IPS DF 19.7 (cell line): ENCODE measurements at regions not wholly inside any gene's neighbourhood (a gene's known extent, or its start where the extent isn't known, plus 50 kb on each side); places are given as distances from the start of the nearest gene placed in this dataset.
"Not testable (repeated sequence)": the region's sequence is repeated elsewhere in the genome, so short reads cannot be mapped to it uniquely, and the experiment has no call there.

Source experiments
- DNase-seq: peaks from one replicate; pipeline ENCODE4 v3.0.0-alpha.2; 2013; ENCODE audit warnings: low read depth, low spot score

GRCh38 chr1:100628631-100629081, 90.7 kb downstream of the GPR88 start:
- DNase-seq, result no peak

GRCh38 chr1:100629391-100629790, 90.2 kb upstream of the VCAM1 start:
- no peak for DNase-seq

- DNase-seq, result no peak
Measured at GRCh38 chr1:100631015-100631551, 88.5 kb upstream of the VCAM1 start.

- DNase-seq, result no peak
Measured at GRCh38 chr1:100642826-100643225, 76.7 kb upstream of the VCAM1 start.

GRCh38 chr1:100643471-100644196, 75.9 kb upstream of the VCAM1 start:
- DNase-seq, result no peak

GRCh38 chr1:100646001-100646400, 73.5 kb upstream of the VCAM1 start:
- DNase-seq, result no peak

GRCh38 chr1:100649146-100649545, 70.4 kb upstream of the VCAM1 start:
- DNase-seq, result no peak

- DNase-seq, result no peak
Measured at GRCh38 chr1:100657876-100658715, 61.4 kb upstream of the VCAM1 start.

- no peak for DNase-seq
Measured at GRCh38 chr1:100658716-100659026, 60.9 kb upstream of the VCAM1 start.

GRCh38 chr1:100661176-100661575, 58.4 kb upstream of the VCAM1 start:
- no peak for DNase-seq

- DNase-seq, result not testable (repeated sequence)
Measured at GRCh38 chr1:100668494-100668893, 51.0 kb upstream of the VCAM1 start.
